ENCODE measurements at regions not wholly inside any gene's neighbourhood (a gene's known extent, or its start where the extent isn't known, plus 50 kb on each side); places are given as distances from the start of the nearest gene placed in this dataset.

GRCh38 chr10:45204954-45205775 is 110.2 kb downstream of the OR13A1 start:
- Histone ChIP-seq H3K4me3 (no peak overlapping the region), H3K36me3 (no peaks in the 10 kb centered on the region), H3K9me3 (no peaks in the 10 kb centered on the region), H3K27ac (no peak overlapping the region), H3K27me3 (no peaks in the 10 kb centered on the region), H3K4me1 (no peaks in the 10 kb centered on the region)
- no peak for DNase-seq (ENCODE audit: low spot score)
- TF ChIP-seq CTCF (IDR thresholded peaks at IDR 0.05): no peak

- Histone ChIP-seq H3K27me3 (no peaks in the 10 kb centered on the region), H3K4me3 (no peak overlapping the region), H3K36me3 (no peaks in the 10 kb centered on the region), H3K4me1 (no peaks in the 10 kb centered on the region), H3K27ac (no peak overlapping the region), H3K9me3 (peaks cover 0 to 9% of the 10 kb centered on the region in 2 donors)
- no peak for DNase-seq (ENCODE audit: low spot score)
- TF ChIP-seq CTCF (IDR thresholded peaks at IDR 0.05): no peak
Measured at GRCh38 chr10:45209888-45210287, 105.5 kb downstream of the OR13A1 start.

- no peak overlapping the region for H3K4me3 ChIP-seq
- no peaks in the 10 kb centered on the region for H3K36me3 ChIP-seq
- H3K27ac ChIP-seq: no peak overlapping the region
- H3K4me1 ChIP-seq: no peaks in the 10 kb centered on the region
- H3K9me3 ChIP-seq: peaks cover 0 to 9% of the 10 kb centered on the region in 2 donors
- H3K27me3 ChIP-seq: no peaks in the 10 kb centered on the region
- TF ChIP-seq CTCF (IDR thresholded peaks at IDR 0.05): no peak
- DNase-seq (ENCODE audit: low spot score): no peak
Measured at GRCh38 chr10:45211576-45211975, 103.8 kb downstream of the OR13A1 start.

- H3K36me3 ChIP-seq: no peaks in the 10 kb centered on the region
- no peaks in the 10 kb centered on the region for H3K4me1 ChIP-seq
- no peak for DNase-seq (ENCODE audit: low spot score)
- H3K9me3 ChIP-seq: no peaks in the 10 kb centered on the region
- no peak overlapping the region for H3K27ac ChIP-seq
- H3K27me3 ChIP-seq: no peaks in the 10 kb centered on the region
- TF ChIP-seq CTCF (IDR thresholded peaks at IDR 0.05): no peak
- no peak overlapping the region for H3K4me3 ChIP-seq
Measured at GRCh38 chr10:45219416-45219815, 96.0 kb downstream of the OR13A1 start.

- no peak overlapping the region for H3K27ac ChIP-seq
- no peak for TF ChIP-seq CTCF (IDR thresholded peaks at IDR 0.05)
- H3K9me3 ChIP-seq: no peaks in the 10 kb centered on the region
- no peaks in the 10 kb centered on the region for H3K36me3 ChIP-seq
- no peaks in the 10 kb centered on the region for H3K27me3 ChIP-seq
- H3K4me3 ChIP-seq: no peak overlapping the region
- DNase-seq (ENCODE audit: low spot score): no peak
- no peaks in the 10 kb centered on the region for H3K4me1 ChIP-seq
Measured at GRCh38 chr10:45220931-45221330, 94.5 kb downstream of the OR13A1 start.

All from right atrium auricular region (tissue), 2 donors.